C4-2B (cell line): ENCODE measurements at regions not wholly inside any gene's neighbourhood (a gene's known extent, or its start where the extent isn't known, plus 50 kb on each side); places are given as distances from the start of the nearest gene placed in this dataset.

Source experiments
- ZFX ChIP-seq: fragments of 450-650 bp; IDR thresholded peaks from 2 replicates; pipeline ENCODE4 v1.6.1; 2017
- TF ChIP-seq, protein P1 (sequence below): fragments of 450-650 bp; conservative IDR thresholded peaks from 2 replicates; pipeline ENCODE4 v1.5.1; 2017; ENCODE audit warnings: mild to moderate bottlenecking

DNA sequence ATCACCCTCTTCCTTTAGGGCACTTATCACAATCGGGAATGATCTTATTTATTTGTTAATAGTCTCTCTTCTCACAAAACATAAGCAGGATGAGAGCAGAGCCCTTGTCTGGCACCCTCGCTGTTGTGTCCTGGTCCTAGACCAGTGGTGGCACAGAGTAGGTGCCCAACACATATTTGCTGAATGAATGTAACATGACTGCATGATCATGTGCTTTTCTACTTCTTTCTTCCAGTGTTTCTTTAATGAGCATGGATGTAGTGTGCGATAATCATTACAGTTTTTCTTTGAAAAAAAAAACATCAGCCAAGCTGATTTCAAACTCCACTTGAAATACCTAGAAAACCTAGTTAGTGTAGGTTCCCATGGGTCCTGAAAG is 164.1 kb downstream of the CHIC2 start:
- TF ChIP-seq, protein P1, sequence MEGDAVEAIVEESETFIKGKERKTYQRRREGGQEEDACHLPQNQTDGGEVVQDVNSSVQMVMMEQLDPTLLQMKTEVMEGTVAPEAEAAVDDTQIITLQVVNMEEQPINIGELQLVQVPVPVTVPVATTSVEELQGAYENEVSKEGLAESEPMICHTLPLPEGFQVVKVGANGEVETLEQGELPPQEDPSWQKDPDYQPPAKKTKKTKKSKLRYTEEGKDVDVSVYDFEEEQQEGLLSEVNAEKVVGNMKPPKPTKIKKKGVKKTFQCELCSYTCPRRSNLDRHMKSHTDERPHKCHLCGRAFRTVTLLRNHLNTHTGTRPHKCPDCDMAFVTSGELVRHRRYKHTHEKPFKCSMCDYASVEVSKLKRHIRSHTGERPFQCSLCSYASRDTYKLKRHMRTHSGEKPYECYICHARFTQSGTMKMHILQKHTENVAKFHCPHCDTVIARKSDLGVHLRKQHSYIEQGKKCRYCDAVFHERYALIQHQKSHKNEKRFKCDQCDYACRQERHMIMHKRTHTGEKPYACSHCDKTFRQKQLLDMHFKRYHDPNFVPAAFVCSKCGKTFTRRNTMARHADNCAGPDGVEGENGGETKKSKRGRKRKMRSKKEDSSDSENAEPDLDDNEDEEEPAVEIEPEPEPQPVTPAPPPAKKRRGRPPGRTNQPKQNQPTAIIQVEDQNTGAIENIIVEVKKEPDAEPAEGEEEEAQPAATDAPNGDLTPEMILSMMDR, result no peak
- no peak for TF ChIP-seq ZFX
